DOHH2 (cell line): ENCODE measurements at regions not wholly inside any gene's neighbourhood (a gene's known extent, or its start where the extent isn't known, plus 50 kb on each side); places are given as distances from the start of the nearest gene placed in this dataset.

Experiments used
- H3F3A ChIP-seq: fragments of 200-600 bp; sonication (generic), shearing (Covaris generic); 2 replicates; pipeline ENCODE4 v1.6.0; 2016; ENCODE audit warnings: antibody characterized with exemption, mild to moderate bottlenecking; ENCODE audit not compliant: control insufficient read depth, insufficient read depth
- H3K27ac ChIP-seq: fragments of 200-600 bp; sonication (generic); 2 replicates; pipeline ENCODE4 v1.5.1; 2014; ENCODE audit warnings: low read depth, mild to moderate bottlenecking, low read length, moderate library complexity
- H3K27me3 ChIP-seq: fragments of 200-600 bp; sonication (generic); 2 replicates; pipeline ENCODE4 v1.6.1; 2014; ENCODE audit warnings: mild to moderate bottlenecking, low read length, mixed read lengths; ENCODE audit not compliant: control insufficient read depth
- H3K36me3 ChIP-seq: fragments of 200-600 bp; sonication (generic); 2 replicates; pipeline ENCODE4 v1.6.1; 2014; ENCODE audit warnings: mild to moderate bottlenecking, low read length, moderate library complexity, mixed read lengths; ENCODE audit not compliant: control insufficient read depth
- H3K4me1 ChIP-seq: fragments of 200-600 bp; sonication (generic); 2 replicates; pipeline ENCODE4 v1.6.1; 2014; ENCODE audit warnings: mild to moderate bottlenecking, low read length, mixed read lengths; ENCODE audit not compliant: control insufficient read depth
- H3K4me2 ChIP-seq: fragments of 200-600 bp; sonication (generic); 2 replicates; pipeline ENCODE4 v1.6.0; 2014; ENCODE audit warnings: mild to moderate bottlenecking, low read length, moderate library complexity
- H3K4me3 ChIP-seq: fragments of 200-600 bp; sonication (generic); 2 replicates; pipeline ENCODE4 v1.5.1; 2014; ENCODE audit warnings: mild to moderate bottlenecking, low read length, mixed read lengths
- H3K79me2 ChIP-seq: fragments of 200-600 bp; sonication (generic); 2 replicates; pipeline ENCODE4 v1.6.1; 2014; ENCODE audit warnings: mild to moderate bottlenecking, low read length, mixed read lengths; ENCODE audit not compliant: control insufficient read depth
- H3K9me2 ChIP-seq: fragments of 200-600 bp; sonication (generic); replicated peaks from 2 replicates; pipeline ENCODE4 v1.6.1; 2014; ENCODE audit warnings: mild to moderate bottlenecking, low read length, mixed read lengths; ENCODE audit not compliant: control insufficient read depth
- H3K9me3 ChIP-seq: fragments of 200-600 bp; sonication (generic); 2 replicates; pipeline ENCODE4 v1.6.1; 2014; ENCODE audit warnings: antibody characterized with exemption, low read length, mixed read lengths; ENCODE audit not compliant: control insufficient read depth, insufficient read depth
- H4K20me1 ChIP-seq: fragments of 200-600 bp; sonication (generic); 2 replicates; pipeline ENCODE4 v1.6.0; 2014; ENCODE audit warnings: low read depth, mild to moderate bottlenecking, antibody characterized with exemption, low read length, moderate library complexity; ENCODE audit not compliant: control insufficient read depth, insufficient read depth
- CTCF ChIP-seq: fragments of 200-600 bp; sonication (generic); IDR thresholded peaks from one replicate; pipeline ENCODE4 v1.5.1; 2014; ENCODE audit warnings: antibody characterized with exemption, mild to moderate bottlenecking, low read depth, low read length; ENCODE audit not compliant: poor library complexity, severe bottlenecking
- EZH2phosphoT487 ChIP-seq: fragments of 200-600 bp; sonication (generic); IDR thresholded peaks from 2 replicates; pipeline ENCODE4 v1.6.1; 2017; ENCODE audit warnings: borderline replicate concordance, mild to moderate bottlenecking, antibody characterized with exemption, low read length, moderate library complexity, mixed read lengths

- Histone ChIP-seq H4K20me1 (no peaks in the 10 kb centered on the region), H3K4me3 (no peak overlapping the region), H3K9me2 (no peaks in the 10 kb centered on the region), H3K36me3 (no peaks in the 10 kb centered on the region), H3K4me2 (no peak overlapping the region), H3F3A (no peaks in the 10 kb centered on the region), H3K9me3 (no peaks in the 10 kb centered on the region), H3K79me2 (no peaks in the 10 kb centered on the region), H3K4me1 (no peaks in the 10 kb centered on the region), H3K27ac (no peak overlapping the region), H3K27me3 (no peaks in the 10 kb centered on the region)
- TF ChIP-seq EZH2phosphoT487, result no peak
- no peak for TF ChIP-seq CTCF
Observed at GRCh38 chr18:70720607-70721006, 431.8 kb downstream of the SOCS6 start.

GRCh38 chr18:70709720-70710119, 420.9 kb downstream of the SOCS6 start:
- TF ChIP-seq CTCF (no peak), EZH2phosphoT487 (no peak)
- Histone ChIP-seq H3K4me2 (no peak overlapping the region), H3K9me2 (no peaks in the 10 kb centered on the region), H3K9me3 (no peaks in the 10 kb centered on the region), H3K79me2 (no peaks in the 10 kb centered on the region), H3K4me1 (no peaks in the 10 kb centered on the region), H3F3A (no peaks in the 10 kb centered on the region), H3K27ac (no peak overlapping the region), H3K36me3 (no peaks in the 10 kb centered on the region), H4K20me1 (no peaks in the 10 kb centered on the region), H3K27me3 (no peaks in the 10 kb centered on the region), H3K4me3 (no peak overlapping the region)

GRCh38 chr18:70709144-70709543, 420.3 kb downstream of the SOCS6 start:
- no peaks in the 10 kb centered on the region for H4K20me1 ChIP-seq
- no peaks in the 10 kb centered on the region for H3K4me1 ChIP-seq
- no peak overlapping the region for H3K27ac ChIP-seq
- TF ChIP-seq CTCF (no peak), EZH2phosphoT487 (no peak)
- H3K9me2 ChIP-seq, result no peaks in the 10 kb centered on the region
- no peak overlapping the region for H3K4me2 ChIP-seq
- H3K36me3 ChIP-seq, result no peaks in the 10 kb centered on the region
- H3F3A ChIP-seq, result no peaks in the 10 kb centered on the region
- H3K4me3 ChIP-seq, result no peak overlapping the region
- H3K79me2 ChIP-seq, result no peaks in the 10 kb centered on the region
- no peaks in the 10 kb centered on the region for H3K27me3 ChIP-seq
- H3K9me3 ChIP-seq, result no peaks in the 10 kb centered on the region
